Ishikawa (cell line): ENCODE measurements at regions not wholly inside any gene's neighbourhood (a gene's known extent, or its start where the extent isn't known, plus 50 kb on each side); places are given as distances from the start of the nearest gene placed in this dataset.

ENCODE experiments used
- CEBPB ChIP-seq: IDR thresholded peaks from 2 replicates; pipeline ENCODE4 v1.6.1; 2012
- EP300 ChIP-seq: IDR thresholded peaks from 2 replicates; pipeline ENCODE4 v1.6.1; 2012; ENCODE audit warnings: borderline replicate concordance
- FOXM1 ChIP-seq: IDR thresholded peaks from 2 replicates; pipeline ENCODE4 v1.6.1; 2012; ENCODE audit warnings: low read depth, borderline replicate concordance
- RAD21 ChIP-seq: IDR thresholded peaks from 2 replicates; pipeline ENCODE4 v1.6.1; 2012; ENCODE audit warnings: low read depth
- TAF1 ChIP-seq: IDR thresholded peaks from 2 replicates; pipeline ENCODE4 v1.6.1; 2012; ENCODE audit warnings: low read depth, mild to moderate bottlenecking
- TCF12 ChIP-seq: IDR thresholded peaks from 2 replicates; pipeline ENCODE4 v1.6.1; 2012; ENCODE audit warnings: low read depth
- TEAD4 ChIP-seq: IDR thresholded peaks from 2 replicates; pipeline ENCODE4 v1.6.1; 2012
- USF1 ChIP-seq: IDR thresholded peaks from 2 replicates; pipeline ENCODE4 v1.6.1; 2012
- YY1 ChIP-seq: IDR thresholded peaks from 2 replicates; pipeline ENCODE4 v1.6.1; 2012; ENCODE audit warnings: low read depth
- ZBTB7A ChIP-seq: IDR thresholded peaks from 2 replicates; pipeline ENCODE4 v1.6.1; 2012; ENCODE audit warnings: low read depth

DNA sequence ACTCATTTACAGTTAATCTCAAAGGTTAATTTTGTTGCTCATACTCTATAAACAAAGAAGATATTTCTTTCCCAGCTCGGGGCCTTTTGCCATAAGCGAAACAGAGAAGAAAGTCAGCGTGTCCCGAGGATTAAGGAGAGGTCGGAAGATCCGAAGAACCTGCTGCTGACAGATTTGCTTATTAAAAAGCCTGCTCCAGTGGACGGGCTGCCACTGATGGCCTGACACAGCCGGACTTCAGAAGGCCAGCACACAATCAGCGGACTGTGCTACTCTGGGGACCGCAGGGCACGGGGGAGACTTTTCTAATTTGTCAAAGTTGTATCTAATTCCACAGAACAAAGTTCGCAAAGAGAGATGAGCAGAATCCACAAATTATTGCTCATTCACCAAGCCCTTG is 315.4 kb downstream of the ETAA1 start:
- TF ChIP-seq TAF1 (no peak), FOXM1 (no peak), EP300 (no peak), ZBTB7A (no peak), USF1 (no peak), CEBPB (no peak), TEAD4 (no peak), RAD21 (no peak), YY1 (no peak), TCF12 (no peak)
